Activated B cell treated with CpG ODN at 0.5 μM for 24 hours (primary cell): ENCODE measurements at regions not wholly inside any gene's neighbourhood (a gene's known extent, or its start where the extent isn't known, plus 50 kb on each side); places are given as distances from the start of the nearest gene placed in this dataset.

ENCODE experiments used
- ATAC-seq: fragments of 200-7000 bp; cut with Tn5 transposase; one replicate; pipeline ENCODE4 v1.10.0; 2021; ENCODE audit warnings: low read depth, mild to moderate bottlenecking, moderate library complexity
- CTCF ChIA-PET: fragments of 350-600 bp; sonication (Branson Sonifier 250); formaldehyde crosslinking; loops from one replicate; lab custom pipeline; 2021; ENCODE audit warnings: antibody characterized with exemption; lab: Charles Lee
- POLR2A ChIA-PET: fragments of 350-600 bp; sonication (Branson Sonifier 250); formaldehyde crosslinking; loops from one replicate; lab custom pipeline; 2021; ENCODE audit warnings: antibody characterized with exemption; lab: Charles Lee
- DNase-seq: peaks from one replicate; pipeline ENCODE4 v3.0.0; 2022
- H3K27ac Mint-ChIP-seq: one replicate; pipeline ENCODE4 v1.8.0; 2020; ENCODE audit warnings: mixed read lengths
- H3K27me3 Mint-ChIP-seq: one replicate; pipeline ENCODE4 v1.8.0; 2021; ENCODE audit warnings: mixed read lengths
- H3K36me3 Mint-ChIP-seq: one replicate; pipeline ENCODE4 v1.8.0; 2021; ENCODE audit warnings: low read depth, mixed read lengths
- H3K4me1 Mint-ChIP-seq: one replicate; pipeline ENCODE4 v1.8.0; 2021; ENCODE audit warnings: mixed read lengths
- H3K4me3 Mint-ChIP-seq: one replicate; pipeline ENCODE4 v1.8.0; 2020; ENCODE audit warnings: mild to moderate bottlenecking, mixed read lengths
- H3K9me3 Mint-ChIP-seq: one replicate; pipeline ENCODE4 v1.8.0; 2020; ENCODE audit warnings: mixed read lengths
- CTCF ChIP-seq: fragments of 200-600 bp; IDR thresholded peaks from one replicate; pipeline ENCODE4 v1.8.0; 2022; ENCODE audit warnings: antibody characterized with exemption, mild to moderate bottlenecking
- intact Hi-C: fragments of 100-400 bp; cut with micrococcal nuclease; formaldehyde crosslinking; loops from one replicate; pipeline ENCODE4 v1.15.1; 2024

- ChIA-PET CTCF (no interaction called here), POLR2A (no interaction called here)
- Mint-ChIP-seq H3K27me3 (no peaks in the 10 kb centered on the region), H3K27ac (no peak overlapping the region), H3K4me3 (no peak overlapping the region), H3K9me3 (no peaks in the 10 kb centered on the region), H3K4me1 (no peaks in the 10 kb centered on the region), H3K36me3 (no peaks in the 10 kb centered on the region)
- DNase-seq (no peak), ATAC-seq (no peak)
- no peak for TF ChIP-seq CTCF
- intact Hi-C loops: no loop called here
These were observed 238.3 kb upstream of the KLF12 start for GRCh38 chr13:74372511-74372910.

GRCh38 chr13:74367193-74367592, 233.0 kb upstream of the KLF12 start:
- Mint-ChIP-seq H3K36me3 (no peaks in the 10 kb centered on the region), H3K4me1 (no peaks in the 10 kb centered on the region), H3K4me3 (no peak overlapping the region), H3K27ac (no peak overlapping the region), H3K9me3 (no peaks in the 10 kb centered on the region), H3K27me3 (peaks cover 5% of the 10 kb centered on the region)
- DNase-seq (no peak), ATAC-seq (no peak)
- POLR2A ChIA-PET: no interaction called here
- CTCF ChIA-PET: no interaction called here
- no peak for TF ChIP-seq CTCF
- intact Hi-C loops: no loop called here

- intact Hi-C loops: no loop called here
- H3K27ac Mint-ChIP-seq: no peak overlapping the region
- H3K4me3 Mint-ChIP-seq: no peak overlapping the region
- CTCF ChIA-PET: no interaction called here
- no peaks in the 10 kb centered on the region for H3K36me3 Mint-ChIP-seq
- DNase-seq: no peak
- no peaks in the 10 kb centered on the region for H3K4me1 Mint-ChIP-seq
- POLR2A ChIA-PET: no interaction called here
- no peaks in the 10 kb centered on the region for H3K9me3 Mint-ChIP-seq
- no peak for TF ChIP-seq CTCF
- peaks cover 6% of the 10 kb centered on the region for H3K27me3 Mint-ChIP-seq
- ATAC-seq: no peak
These were observed 227.1 kb upstream of the KLF12 start for GRCh38 chr13:74361274-74361673.

- Mint-ChIP-seq H3K4me3 (no peak overlapping the region), H3K36me3 (no peaks in the 10 kb centered on the region), H3K9me3 (peaks cover 15% of the 10 kb centered on the region), H3K27me3 (peaks cover 16% of the 10 kb centered on the region), H3K4me1 (no peaks in the 10 kb centered on the region), H3K27ac (no peak overlapping the region)
- ATAC-seq: no peak
- intact Hi-C loops: no loop called here
- CTCF ChIA-PET: no interaction called here
- POLR2A ChIA-PET: no interaction called here
- no peak for TF ChIP-seq CTCF
- no peak for DNase-seq
These were observed 212.8 kb upstream of the KLF12 start for GRCh38 chr13:74346960-74347359.

GRCh38 chr13:74338341-74338740, 204.1 kb upstream of the KLF12 start:
- POLR2A ChIA-PET: no interaction called here
- H3K4me3 Mint-ChIP-seq: no peak overlapping the region
- ATAC-seq: no peak

More at GRCh38 chr13:74338341-74338740, 204.1 kb upstream of the KLF12 start:
- H3K36me3 Mint-ChIP-seq: no peaks in the 10 kb centered on the region
- H3K27ac Mint-ChIP-seq: no peak overlapping the region
- no peaks in the 10 kb centered on the region for H3K4me1 Mint-ChIP-seq
- peaks cover 5% of the 10 kb centered on the region for H3K9me3 Mint-ChIP-seq
- DNase-seq: no peak
- TF ChIP-seq CTCF: no peak
- peaks cover 3% of the 10 kb centered on the region for H3K27me3 Mint-ChIP-seq
- intact Hi-C loops: no loop called here
- CTCF ChIA-PET: no interaction called here
